Globus pallidus (tissue), 1 donor: ENCODE measurements at regions not wholly inside any gene's neighbourhood (a gene's known extent, or its start where the extent isn't known, plus 50 kb on each side); places are given as distances from the start of the nearest gene placed in this dataset.
"Not testable (repeated sequence)": the region's sequence is repeated elsewhere in the genome, so short reads cannot be mapped to it uniquely, and the experiment has no call there.

Experiments
- DNase-seq: peaks from one replicate; pipeline ENCODE4 v3.0.0-alpha.2; 2015; ENCODE audit warnings: low spot score

DNA sequence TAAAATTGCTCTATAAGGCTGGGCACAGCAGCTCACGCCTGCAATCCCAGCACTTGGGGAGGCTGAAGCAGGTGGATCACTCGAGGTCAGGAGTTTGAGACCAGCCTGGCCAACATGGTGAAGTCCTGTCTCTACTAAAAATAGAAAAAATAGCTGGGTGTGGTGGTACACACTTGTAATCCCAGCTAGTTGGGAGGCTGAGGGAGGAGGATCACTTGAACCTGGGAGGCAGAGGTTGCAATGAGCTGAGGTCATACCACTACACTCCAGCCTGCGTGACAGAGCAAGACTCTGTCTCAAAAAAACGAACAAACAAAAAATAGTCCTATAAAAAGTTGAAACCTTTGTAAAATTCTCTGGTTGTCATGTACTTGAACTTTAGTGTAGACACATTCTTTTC lies 93.0 kb upstream of the KIF26B start:
- DNase-seq = not testable (repeated sequence)

DNA sequence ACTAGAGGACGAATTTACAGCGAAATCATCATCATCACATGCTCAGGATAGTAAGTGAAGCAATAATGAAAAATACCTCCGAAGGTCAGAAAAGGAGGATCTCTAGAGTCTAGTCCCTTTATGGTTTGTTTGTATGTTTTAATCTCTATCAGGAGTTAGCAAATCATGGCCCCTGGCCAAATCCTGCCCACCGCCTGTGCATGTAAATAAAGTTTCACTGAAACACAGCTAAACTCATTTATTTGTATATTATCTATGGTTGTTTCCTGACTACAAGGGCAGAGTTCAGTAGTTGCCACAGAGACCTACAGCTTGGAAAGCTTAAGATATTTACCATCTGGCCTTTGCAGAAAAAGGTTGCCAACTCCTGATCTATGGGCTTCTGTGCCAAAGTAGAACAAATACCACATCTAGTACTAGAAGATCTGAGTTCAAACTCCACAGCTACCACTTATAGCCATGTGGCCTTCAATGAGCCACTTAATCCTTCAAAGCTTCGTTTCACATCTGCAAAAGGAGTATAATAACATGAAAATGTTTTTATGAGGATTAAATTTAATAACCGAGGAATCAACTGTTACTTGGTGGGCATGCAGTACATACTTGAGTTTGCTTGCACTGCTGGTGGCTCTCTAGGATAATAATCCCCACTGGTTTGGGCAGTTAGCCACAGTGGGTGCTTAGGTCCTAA lies 94.0 kb upstream of the KIF26B start:
- DNase-seq = no peak

DNA sequence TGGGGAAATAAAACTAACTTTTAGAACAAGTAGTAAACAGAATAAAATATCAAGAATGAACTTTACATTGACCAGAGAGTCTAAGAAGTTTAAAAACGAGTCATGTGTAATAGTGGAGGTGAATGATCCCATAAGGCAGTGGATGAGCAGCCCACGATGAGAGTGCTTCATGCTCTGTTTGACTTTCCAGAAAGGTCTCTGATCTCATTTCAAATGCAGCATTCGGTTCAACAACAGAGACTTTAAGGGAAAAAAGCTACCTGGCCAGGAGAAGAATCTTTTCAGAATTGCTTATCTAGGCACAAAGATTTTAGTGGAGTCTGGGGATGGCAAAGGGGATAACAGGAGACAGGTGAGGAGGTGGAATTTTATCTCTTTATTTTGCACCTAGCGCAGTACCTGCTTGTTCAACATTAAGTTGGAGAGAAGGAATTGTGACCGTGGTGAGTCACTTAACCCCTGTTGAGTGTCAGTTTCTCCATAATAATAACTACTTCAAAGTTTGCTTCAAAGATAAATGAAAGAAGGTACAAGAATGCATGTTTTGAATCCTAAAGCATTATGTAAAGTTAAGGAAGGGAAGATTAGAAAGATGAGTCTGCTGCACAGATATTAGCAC lies 94.9 kb upstream of the KIF26B start:
- DNase-seq = no peak

DNA sequence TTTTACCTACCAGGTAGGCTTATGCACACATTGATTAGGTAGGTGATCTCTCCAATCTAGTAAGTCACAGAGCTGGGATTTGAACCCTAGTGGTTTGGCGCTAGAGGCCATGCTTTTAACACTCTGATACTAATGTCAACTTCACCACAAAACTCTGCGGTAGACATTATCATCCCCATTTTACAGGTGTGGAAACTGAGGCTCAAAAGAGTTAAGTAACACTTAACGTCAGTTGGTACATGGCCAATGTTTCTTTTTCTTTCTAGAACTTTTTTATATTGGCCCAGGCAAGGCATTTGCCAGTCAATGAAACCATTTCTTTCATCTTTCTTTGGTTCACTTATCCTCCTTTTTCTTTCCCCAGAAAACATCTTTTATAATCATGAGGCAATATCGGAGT lies 95.9 kb upstream of the KIF26B start:
- DNase-seq = no peak

DNA sequence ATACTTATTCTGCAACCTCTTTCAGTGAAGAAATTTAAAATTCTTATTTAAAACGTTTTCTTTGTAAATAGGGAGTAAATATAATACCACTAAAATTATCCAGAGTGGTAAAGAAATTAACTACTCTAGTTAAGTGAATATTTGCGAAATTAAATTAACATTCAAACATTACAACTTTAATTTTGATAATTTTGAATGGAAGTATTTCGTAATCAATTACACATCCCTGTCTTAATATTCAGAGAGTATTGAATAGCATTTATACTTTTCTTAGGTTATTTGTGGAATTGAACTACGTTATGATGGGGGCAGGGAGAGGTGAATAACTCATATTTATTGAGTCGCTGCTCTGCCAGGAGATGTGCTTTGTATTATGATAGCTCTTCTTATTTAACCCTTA lies 96.3 kb upstream of the KIF26B start:
- no peak for DNase-seq

DNA sequence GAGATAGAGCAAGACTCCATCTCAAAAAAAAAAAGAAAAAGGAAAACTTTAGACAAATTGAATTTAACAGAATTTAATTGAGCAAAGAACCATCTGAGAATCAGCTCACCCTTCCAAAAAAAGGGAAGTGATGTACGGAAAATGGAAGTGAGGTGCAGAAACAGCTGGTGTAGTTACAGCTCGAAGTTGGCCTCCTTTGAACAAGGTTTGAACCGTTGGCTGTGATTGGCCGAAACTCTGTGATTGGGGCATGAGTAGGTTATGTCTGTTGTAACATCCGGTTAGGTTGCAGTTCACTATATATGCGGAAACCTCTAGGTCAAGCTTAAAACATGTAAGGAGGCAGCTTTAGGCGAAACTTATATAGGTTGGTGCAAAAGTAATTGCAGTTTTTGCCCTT lies 97.9 kb upstream of the KIF26B start:
- no peak for DNase-seq

DNA sequence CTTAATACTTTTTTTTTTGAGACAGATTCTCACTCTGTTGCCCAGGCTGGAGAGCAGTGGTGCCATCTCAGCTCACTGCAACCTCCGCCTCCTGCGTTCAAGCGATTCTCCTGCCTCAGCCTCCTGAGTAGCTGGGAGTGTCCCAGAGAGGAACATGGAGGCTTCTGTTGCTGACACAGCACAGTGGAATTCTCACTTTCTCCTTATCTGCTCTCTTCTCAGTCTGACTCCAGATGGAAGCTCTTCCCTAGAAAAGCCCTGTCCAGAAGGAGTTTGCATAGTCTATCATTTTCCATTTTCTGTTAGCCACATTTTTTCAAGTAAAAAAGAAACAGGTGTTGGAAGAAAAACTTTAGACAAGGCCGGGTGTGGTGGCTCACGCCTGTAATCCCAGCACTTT lies 98.5 kb upstream of the KIF26B start:
- not testable (repeated sequence) for DNase-seq

DNA sequence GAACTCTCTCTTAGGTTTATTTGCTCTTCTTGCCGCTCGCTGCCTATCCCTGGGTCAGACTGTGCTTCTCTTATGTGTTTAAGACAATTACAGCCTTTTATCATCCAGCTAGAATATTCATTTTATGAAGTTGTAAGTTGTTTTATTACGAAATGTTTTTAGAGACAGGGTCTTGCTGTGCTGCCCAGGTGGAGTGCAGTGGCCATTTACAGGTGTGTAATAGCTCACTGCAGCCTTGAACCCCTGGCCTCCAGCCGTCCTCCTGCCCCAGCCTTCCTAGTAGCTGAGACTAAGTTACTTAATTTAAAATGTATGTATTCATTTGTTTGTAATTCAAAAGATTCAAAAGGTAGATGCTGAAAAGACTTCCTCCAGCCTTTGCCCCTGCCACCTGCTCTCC lies 99.0 kb upstream of the KIF26B start:
- no peak for DNase-seq

DNA sequence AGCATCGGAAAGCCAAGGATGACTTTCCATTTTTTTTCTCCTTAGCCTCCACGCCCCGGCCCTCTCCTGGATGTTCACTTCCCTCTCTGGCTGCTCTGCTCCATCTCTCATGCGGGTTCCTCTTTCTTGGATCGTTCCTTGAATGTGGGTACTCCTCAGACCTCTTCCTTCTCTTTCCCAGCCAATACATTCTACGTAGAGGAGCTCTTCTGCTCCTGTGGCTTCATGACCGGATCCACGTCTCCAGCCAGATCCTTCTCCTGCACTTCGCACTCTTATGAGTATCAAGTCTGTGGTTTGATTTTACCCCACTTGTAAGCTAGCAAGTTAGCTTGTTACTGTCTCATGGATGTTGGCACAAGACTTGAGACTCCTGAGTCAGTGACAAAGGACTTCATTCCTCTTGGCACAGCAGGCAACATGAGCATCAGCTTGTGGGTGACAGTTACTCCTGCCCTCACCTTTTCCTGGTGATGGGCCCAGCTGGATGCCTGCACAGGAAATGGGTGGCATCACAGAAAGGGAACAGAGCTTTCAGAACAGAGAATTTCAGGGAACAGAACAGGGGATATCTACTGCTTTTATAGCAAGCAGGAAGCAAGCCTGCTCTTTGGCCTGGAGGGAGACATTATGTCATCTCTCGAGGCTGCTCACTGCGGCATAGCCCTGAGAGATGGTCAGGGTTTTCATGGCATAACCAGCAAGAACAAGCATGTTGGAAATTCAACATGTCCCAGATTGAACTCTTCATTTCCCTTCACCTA lies 100.1 kb upstream of the KIF26B start:
- DNase-seq = peak; percentile 24

DNA sequence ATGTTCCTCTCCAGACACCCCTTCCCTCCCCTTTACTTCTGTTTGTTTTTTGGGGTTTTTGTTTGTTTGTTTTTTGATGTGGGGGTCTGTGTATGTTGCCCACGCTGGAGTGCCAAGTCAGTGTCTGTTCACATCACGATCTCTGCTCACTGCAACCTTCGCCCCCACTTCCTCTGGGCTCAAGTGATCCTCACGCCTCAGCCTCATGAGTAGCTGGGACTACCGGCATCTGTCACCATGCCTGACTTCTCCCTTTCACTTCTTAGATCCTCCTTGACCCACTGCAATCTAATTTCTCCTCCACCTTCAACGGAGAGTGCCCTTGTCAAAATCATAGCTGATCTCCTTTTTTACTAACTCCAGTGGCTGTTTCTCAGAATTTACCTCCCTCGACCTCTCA lies 100.7 kb upstream of the KIF26B start:
- peak; percentile 26 for DNase-seq

DNA sequence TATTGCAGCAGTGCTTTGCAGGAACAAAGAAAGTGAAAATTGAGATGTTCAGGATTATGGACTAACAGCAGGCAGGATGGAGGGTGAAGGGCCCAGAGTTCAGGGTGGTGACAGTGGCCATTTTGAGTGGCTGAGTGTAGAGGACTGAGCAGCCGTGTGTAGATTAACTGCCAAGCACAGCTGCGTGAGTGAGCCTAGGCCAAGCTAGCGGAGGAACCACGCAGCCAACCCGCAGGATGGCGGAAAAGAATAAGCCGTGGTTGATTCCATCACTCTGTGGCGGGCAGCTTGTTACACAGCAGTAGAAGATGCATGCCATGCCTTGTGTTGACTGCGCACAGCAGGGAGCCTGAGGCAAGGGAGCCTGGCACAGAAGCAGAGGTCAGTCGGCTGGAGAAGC lies 102.5 kb upstream of the KIF26B start:
- no peak for DNase-seq

DNA sequence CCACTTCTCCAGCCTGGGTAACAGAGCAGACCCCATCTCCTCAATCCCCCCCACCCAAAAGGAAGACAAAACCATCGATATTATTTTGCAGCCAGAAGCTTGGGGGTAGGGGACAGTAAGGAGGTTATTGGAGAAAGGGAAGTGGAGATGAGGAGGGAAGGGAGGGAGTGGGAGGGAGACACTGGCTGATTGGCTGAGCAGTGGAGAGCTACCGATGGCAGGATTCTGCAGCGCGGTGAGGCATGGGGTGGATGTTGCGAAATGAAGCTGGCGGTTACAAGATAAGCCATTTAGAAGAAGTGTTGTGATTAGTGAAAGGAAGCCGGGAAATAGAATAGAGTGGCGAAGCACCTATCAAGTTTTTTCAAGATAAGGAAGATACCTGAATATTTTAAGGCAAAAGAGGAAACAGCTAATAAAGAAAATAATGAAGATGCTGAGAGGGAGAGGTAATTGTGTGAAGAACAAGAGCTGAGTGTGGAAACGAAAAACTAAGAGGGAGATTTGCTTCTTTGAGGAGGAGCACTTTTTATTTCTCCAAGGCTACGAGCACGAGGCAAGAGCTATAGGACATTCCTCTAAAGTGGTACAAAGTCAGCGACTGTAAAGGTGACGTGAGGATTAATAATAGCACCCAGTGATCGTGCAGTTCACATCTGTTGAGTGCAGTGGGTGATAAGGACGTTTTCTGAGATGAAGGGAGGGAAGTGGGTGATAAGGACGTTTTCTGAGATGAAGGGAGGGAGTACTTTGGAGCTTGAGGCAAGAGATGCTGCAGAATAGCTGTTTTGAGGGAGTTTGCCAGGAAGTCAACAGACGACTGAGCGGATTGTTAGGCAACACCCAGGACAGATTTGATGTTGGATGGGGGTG lies 103.2 kb upstream of the KIF26B start:
- peak; percentile 47 for DNase-seq

DNA sequence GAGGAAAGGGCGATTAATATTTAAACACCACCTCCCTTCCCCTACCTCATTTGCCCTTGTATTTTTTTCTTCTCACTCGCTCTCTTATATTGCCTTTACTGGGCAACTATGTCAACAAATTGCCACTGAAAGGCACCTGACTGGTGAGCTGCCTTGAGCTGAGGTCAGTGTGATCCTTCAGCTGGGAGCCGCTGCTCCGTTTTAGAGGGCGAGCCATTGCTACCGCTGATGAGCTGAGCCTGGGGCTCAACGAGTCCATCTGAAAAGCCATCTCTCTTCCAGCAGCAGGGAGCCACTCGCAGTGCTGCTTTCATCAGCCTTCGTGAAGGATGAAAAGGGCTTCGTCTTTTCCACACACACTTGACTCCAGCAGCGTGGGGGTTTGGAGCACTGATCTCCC lies 108.0 kb upstream of the KIF26B start:
- no peak for DNase-seq

DNA sequence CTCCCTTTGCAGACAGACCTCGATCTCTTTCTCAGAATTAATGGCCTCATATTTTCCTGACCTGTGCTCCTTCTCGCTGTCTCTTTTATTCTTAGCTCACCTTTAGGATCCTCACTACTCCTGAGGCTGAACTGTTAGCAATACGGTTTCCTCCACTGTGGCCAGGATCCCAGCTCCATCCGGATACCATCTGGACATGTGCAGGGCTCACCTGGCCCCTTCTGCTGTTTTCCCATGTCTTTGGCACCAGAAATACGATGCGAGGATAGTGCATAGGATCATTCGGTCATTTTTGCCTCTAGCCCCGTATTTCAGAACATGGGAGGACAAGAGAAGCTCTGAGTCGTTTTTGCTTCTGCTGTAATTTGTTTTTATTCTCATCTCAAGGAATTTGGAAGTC lies 108.5 kb upstream of the KIF26B start:
- DNase-seq = no peak

DNA sequence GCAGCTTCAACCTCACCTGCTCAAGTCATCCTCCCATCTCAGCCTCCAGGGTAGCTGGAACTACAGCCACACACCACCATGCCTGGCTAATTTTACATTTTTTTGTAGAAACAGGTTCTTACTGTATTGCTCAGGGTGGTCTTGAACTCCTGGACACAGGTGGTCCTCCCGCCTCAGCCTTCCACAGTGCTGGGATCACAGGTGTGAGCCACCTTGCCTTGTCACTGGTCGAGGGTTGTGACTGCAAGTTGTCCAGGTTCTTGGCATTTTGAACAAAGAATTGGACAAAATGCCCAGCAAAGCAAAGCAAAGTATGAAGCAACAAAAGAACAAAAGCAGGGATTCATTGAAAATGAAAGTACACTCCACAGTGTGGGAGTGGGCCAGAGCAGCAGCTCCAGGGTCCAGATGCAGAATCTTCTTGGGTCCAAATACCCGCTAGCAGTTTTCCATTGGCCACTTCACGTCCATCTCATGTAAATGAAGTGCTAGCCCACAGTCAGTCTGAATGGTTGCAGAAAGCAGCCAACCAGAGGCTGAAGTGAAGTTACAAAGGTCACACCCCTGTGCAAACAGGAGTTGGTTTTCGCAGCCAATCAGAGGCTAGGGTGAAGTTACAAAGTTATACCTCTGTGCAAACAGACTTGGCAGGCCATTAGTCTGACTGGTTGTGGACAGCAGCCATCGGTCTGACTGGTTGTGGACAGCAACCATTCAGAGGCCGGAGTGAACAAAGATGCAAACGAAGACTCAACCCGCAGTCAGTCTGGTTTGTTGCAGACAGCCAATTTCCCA lies 109.5 kb upstream of the KIF26B start:
- DNase-seq = peak; percentile 36

DNA sequence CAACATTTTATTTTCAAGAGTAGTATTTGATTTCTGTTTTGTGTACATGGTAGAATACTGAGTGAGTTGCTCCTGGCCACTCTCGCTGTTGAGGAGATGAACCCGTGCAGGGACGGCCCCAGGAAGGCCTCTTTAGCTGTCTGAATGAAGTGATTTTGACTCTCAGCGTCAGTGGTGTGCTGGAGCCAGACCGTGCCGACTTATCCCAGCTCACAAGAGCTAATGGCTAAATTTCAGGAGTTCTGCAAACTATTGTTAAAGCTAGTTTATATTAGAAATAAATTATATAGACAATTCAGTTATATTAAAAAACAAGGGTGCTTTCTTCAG lies 111.2 kb upstream of the KIF26B start:
- no peak for DNase-seq

DNA sequence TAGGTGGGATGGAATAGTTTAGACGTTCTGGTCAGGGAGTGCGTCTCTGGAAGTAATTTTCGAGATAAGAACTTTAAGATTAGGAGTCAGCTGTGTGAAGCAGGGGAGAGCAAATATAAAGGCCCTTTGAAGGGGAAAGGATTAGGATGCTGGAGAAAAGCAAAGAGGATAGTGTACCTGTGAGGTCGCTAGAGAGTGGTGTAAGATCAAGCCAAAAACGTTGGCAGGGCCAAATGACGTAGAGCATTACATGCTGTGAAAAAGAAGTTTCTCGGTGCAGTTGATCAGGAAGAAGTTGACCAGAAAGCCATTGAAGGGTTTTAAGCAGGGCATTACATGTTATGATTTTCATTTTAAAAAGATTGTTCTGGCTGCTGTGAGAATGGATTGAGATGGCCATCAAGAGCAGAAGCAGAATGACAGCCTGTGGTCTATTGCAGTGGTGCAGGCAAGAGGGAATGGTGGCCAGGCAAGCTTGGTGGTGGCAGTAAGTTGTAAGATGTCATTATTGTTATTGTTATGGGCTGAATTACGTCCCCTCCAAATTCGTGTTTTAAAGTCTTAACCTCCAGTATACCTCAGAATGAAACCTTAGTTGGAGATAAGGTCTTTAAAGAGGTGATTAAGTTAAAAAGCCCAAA lies 113.6 kb upstream of the KIF26B start:
- DNase-seq = no peak

DNA sequence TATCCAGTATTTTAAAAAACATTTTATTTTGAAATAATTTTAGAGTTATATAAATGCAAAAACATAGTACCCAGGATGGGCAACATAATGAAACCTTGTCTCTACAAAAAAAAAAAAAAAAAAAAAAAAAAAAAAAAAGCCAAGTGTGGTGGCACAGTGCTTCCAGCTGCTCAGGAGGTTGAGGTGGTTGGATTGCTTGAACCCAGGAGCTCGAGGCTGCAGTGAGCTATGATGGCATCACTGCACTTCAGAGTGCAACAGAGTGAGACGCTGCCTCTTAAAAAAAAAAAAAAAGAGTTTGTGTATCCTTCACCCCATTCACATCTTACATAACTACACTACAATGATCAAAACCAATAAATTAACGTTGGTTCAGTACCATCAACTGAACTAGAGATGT lies 115.6 kb upstream of the KIF26B start:
- no peak for DNase-seq

DNA sequence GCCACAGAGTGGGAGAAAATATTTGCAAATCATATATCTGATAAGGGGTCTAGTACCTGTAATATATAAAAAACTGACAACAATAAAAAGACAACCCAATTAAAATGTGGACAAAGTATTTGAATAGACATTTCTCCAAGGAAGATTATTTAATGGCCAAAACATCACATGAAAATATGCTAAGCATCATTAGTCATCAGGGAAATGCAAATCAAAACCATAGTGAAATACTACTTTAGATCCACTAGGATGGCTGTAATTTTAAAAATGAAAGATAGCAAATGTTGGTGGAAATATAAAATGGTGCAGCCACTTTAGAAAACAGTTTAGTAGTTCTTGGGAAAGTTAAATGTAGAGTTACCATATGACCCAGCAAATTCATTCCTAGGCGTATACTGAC lies 118.7 kb upstream of the KIF26B start:
- no peak for DNase-seq

DNA sequence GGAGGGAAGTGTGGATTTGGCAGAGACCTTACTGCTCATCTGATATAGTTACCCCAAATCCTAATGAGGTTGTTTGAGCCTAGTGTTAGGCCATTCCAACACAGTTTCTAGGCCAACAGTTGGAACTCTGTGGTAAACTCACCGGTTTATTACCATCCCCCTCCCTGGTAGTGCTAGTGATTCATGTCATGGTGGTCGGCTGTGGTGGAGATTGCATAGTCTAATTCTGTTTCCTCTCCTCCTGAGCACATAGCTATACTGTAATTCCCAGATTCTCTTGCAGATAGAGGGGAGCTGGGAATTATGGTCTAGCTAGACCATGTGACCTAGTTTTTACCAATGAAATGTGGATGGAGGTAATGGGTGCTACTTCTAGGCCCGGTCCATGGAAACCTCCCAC lies 123.7 kb upstream of the KIF26B start:
- no peak for DNase-seq

DNA sequence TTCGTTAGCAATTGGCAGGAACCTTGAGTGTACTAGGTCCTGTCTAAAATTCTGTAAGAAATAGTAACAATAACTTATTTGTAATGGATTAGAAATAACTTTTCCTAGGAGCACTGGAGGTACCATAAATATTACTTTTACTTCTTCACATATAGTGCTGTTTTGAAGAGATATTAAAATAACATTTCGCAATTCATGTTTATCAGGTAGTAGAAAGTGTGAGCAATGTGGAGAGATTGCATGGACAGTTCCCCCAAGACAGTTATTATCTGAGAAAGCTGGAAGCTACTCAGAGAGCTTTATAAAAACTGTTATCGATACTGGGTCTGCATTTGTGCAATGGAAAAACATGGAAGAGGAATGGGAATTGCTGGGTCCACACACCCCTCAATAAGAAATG lies 128.5 kb upstream of the KIF26B start:
- no peak for DNase-seq
